ENCODE measurements at regions not wholly inside any gene's neighbourhood (a gene's known extent, or its start where the extent isn't known, plus 50 kb on each side); places are given as distances from the start of the nearest gene placed in this dataset.

- CTCF ChIA-PET: no interaction called here
- 61% methylated on average over 3 of the region's 3 CpGs for WGBS (ENCODE audit: low lambda C conversion rate)
- H3K27me3 ChIP-seq (ENCODE audit: insufficient read depth): no peaks in the 10 kb centered on the region
Measured at GRCh38 chr5:33033516-33033915, 322.4 kb downstream of the NPR3 start.

More at GRCh38 chr5:33033516-33033915, 322.4 kb downstream of the NPR3 start:
- Histone ChIP-seq H3K9me3 (no peaks in the 10 kb centered on the region; the same call in 1 of the 2 replicates), H3K9ac (no peak overlapping the region), H3K4me1 (ENCODE audit: control insufficient read depth in 1 of 2, insufficient read depth in 2 of 2, low read depth in 1 of 2, low read length in 1 of 2) (peaks cover 0 to 15% of the 10 kb centered on the region in 2 experiments; a peak in 1 of 4 replicates), H2AFZ (ENCODE audit: low read depth) (no peak overlapping the region), H3F3A (replicated peaks; ENCODE audit: insufficient read depth) (peaks cover 45% of the 10 kb centered on the region), H3K36me3 (replicated peaks in 1 of 2; ENCODE audit: control insufficient read depth in 1 of 2, insufficient read depth in 2 of 2, low read length in 1 of 2) (peaks cover 0 to 31% of the 10 kb centered on the region in 2 experiments), H3K9me2 (no peaks in the 10 kb centered on the region), H3K79me2 (ENCODE audit: insufficient read depth) (peaks cover 97% of the 10 kb centered on the region), H3K27ac (ENCODE audit: low read depth in 2 of 2, low read length in 1 of 2) (peak overlapping the region in 1 of 2 experiments; percentile 75; a peak in 2 of 4 replicates), H3K4me2 (peak overlapping the region; percentile 40; the same call in 1 of the 2 replicates), H3K4me3 (ENCODE audit: low read depth in 2 of 2, low read length in 1 of 2) (no peak overlapping the region), H4K20me1 (ENCODE audit: insufficient read depth) (no peaks in the 10 kb centered on the region)
- TF ChIP-seq CHD2 (IDR thresholded peaks at IDR 0.05; ENCODE audit: low read length, partially characterized antibody) (no peak), JUND (IDR thresholded peaks at IDR 0.05) (no peak), TAF1 (IDR thresholded peaks at IDR 0.05; ENCODE audit: borderline replicate concordance, low read depth, low read length) (no peak), FOXM1 (IDR thresholded peaks at IDR 0.05; ENCODE audit: low read depth) (no peak), REST (IDR thresholded peaks at IDR 0.05; ENCODE audit: low read depth, low read length) (no peak), EP300 (IDR thresholded peaks at IDR 0.05; ENCODE audit: borderline replicate concordance in 1 of 2, low read depth in 1 of 2, low read length in 1 of 2) (no peak), SIN3A (IDR thresholded peaks at IDR 0.05; ENCODE audit: borderline replicate concordance, low read depth, low read length) (no peak), RXRA (IDR thresholded peaks at IDR 0.05; ENCODE audit: borderline replicate concordance, low read depth) (no peak), TEAD4 (IDR thresholded peaks at IDR 0.05; ENCODE audit: borderline replicate concordance, insufficient read depth) (no peak), CTCF (IDR thresholded peaks at IDR 0.05) (no peak), GATA2 (CRISPR knock-in tag; IDR thresholded peaks at IDR 0.05) (no peak), FOSL2 (IDR thresholded peaks at IDR 0.05; ENCODE audit: borderline replicate concordance, low read depth) (no peak)
- POLR2A ChIA-PET: no interaction called here
- DNase-seq: no peak
